Kidney (tissue), 13 donors: ENCODE measurements at regions not wholly inside any gene's neighbourhood (a gene's known extent, or its start where the extent isn't known, plus 50 kb on each side); places are given as distances from the start of the nearest gene placed in this dataset.

Experiments
- DNase-seq, 5 donors: peaks; one replicate each; pipeline ENCODE4 v3.0.0-alpha.2; 2013 to 2020
- FAIRE-seq: peaks from 2 replicates; lab custom pipeline; 2012; peaks lifted over from hg19 to GRCh38; lab: Jason Lieb, UNC
- H3K27ac ChIP-seq, 2 donors: one replicate each; pipeline ENCODE4 v1.7.0; 2013; ENCODE audit warnings: low read depth in 2 of 2, low read length in 2 of 2, inconsistent platforms in 1 of 2
- H3K27me3 ChIP-seq: one replicate; pipeline ENCODE4 v1.7.1; 2013; ENCODE audit warnings: low read length, inconsistent platforms; ENCODE audit not compliant: control insufficient read depth, insufficient read depth
- H3K36me3 ChIP-seq, 3 donors: one replicate each; pipeline versions ENCODE4 v1.7.0 to v1.7.1; 2013; ENCODE audit warnings: low read length in 3 of 3, control low read depth in 1 of 3, inconsistent platforms in 1 of 3; ENCODE audit not compliant: insufficient read depth in 3 of 3, control insufficient read depth in 2 of 3
- H3K4me1 ChIP-seq, 3 donors: one replicate each; pipeline versions ENCODE4 v1.7.0 to v1.7.1; 2013; ENCODE audit warnings: low read length in 3 of 3, inconsistent platforms in 1 of 3, low read depth in 1 of 3; ENCODE audit not compliant: control insufficient read depth in 2 of 3, insufficient read depth in 2 of 3
- H3K4me3 ChIP-seq, 3 donors: one replicate each; pipeline versions ENCODE4 v1.7.0 to v1.8.1; 2013; ENCODE audit warnings: low read length in 3 of 3, control low read depth in 1 of 3, inconsistent platforms in 1 of 3
- H3K9ac ChIP-seq, 3 donors: one replicate each; pipeline versions ENCODE4 v1.7.0 to v1.7.1; 2013; ENCODE audit warnings: low read length in 3 of 3, control low read depth in 1 of 3, inconsistent platforms in 1 of 3
- H3K9me3 ChIP-seq, 3 donors: one replicate each; pipeline versions ENCODE4 v1.7.0 to v1.7.1; 2013; ENCODE audit warnings: low read length in 3 of 3, control low read depth in 1 of 3, inconsistent platforms in 1 of 3; ENCODE audit not compliant: control insufficient read depth in 2 of 3, insufficient read depth in 1 of 3
- CTCF ChIP-seq: IDR thresholded peaks from 3 replicates; pipeline ENCODE4 v1.5.1; 2012; ENCODE audit warnings: mild to moderate bottlenecking, moderate library complexity, borderline replicate concordance; ENCODE audit not compliant: insufficient read depth; ENCODE audit errors: extremely low read depth
- intact Hi-C: fragments of 100-400 bp; cut with DNase I; formaldehyde crosslinking; loops from one replicate; pipeline ENCODE4 v1.11.1; 2022
- donor health status: control.
- donor health status: control.
- donor health status: control.
- donor health status: control.
- donor health status: control.
- donor health status: DM: yes; HTN: yes; CAD: no.
- donor health status: Normal renal cell carcinoma (clear cell type).

- Histone ChIP-seq H3K9me3 (peaks cover 0 to 7% (median 0%) of the 10 kb centered on the region in 3 donors), H3K9ac (no peak overlapping the region), H3K4me1 (no peaks in the 10 kb centered on the region), H3K27me3 (no peaks in the 10 kb centered on the region), H3K36me3 (no peaks in the 10 kb centered on the region), H3K27ac (no peak overlapping the region), H3K4me3 (no peak overlapping the region)
- TF ChIP-seq CTCF: no peak
- DNase-seq: no peak
- intact Hi-C loops: no loop called here
- no peak for FAIRE-seq
Measured at GRCh38 chr11:13120691-13121090, 111.6 kb downstream of the RASSF10 start.

GRCh38 chr11:13126430-13126829, 117.3 kb downstream of the RASSF10 start:
- no peak for TF ChIP-seq CTCF
- Histone ChIP-seq H3K27me3 (no peaks in the 10 kb centered on the region), H3K9me3 (peaks cover 0 to 7% (median 0%) of the 10 kb centered on the region in 3 donors), H3K36me3 (no peaks in the 10 kb centered on the region), H3K9ac (peak overlapping the region in 1 of 3 donors; percentile 1), H3K4me3 (peak overlapping the region in 1 of 3 donors; percentile 23), H3K27ac (peak overlapping the region in 1 of 2 donors; percentile 64), H3K4me1 (peaks cover 0 to 8% (median 0%) of the 10 kb centered on the region in 3 donors)
- intact Hi-C loops: no loop called here
- peak in 4 of 5 donors; percentile 82 to 96 (median 90) for DNase-seq
- peak; percentile 56 for FAIRE-seq

GRCh38 chr11:13127161-13127560, 118.0 kb downstream of the RASSF10 start:
- DNase-seq (no peak), FAIRE-seq (no peak)
- H3K4me1 ChIP-seq: peaks cover 0 to 8% (median 0%) of the 10 kb centered on the region in 3 donors
- H3K4me3 ChIP-seq: no peak overlapping the region
- intact Hi-C loops: no loop called here
- peak overlapping the region in 1 of 2 donors; percentile 40 for H3K27ac ChIP-seq
- H3K9ac ChIP-seq: no peak overlapping the region
- H3K27me3 ChIP-seq: no peaks in the 10 kb centered on the region
- no peaks in the 10 kb centered on the region for H3K36me3 ChIP-seq
- H3K9me3 ChIP-seq: peaks cover 0 to 7% (median 0%) of the 10 kb centered on the region in 3 donors
- no peak for TF ChIP-seq CTCF

- no peak overlapping the region for H3K4me3 ChIP-seq
- intact Hi-C loops: no loop called here
- no peak for FAIRE-seq
- TF ChIP-seq CTCF: no peak
- DNase-seq: no peak
- H3K4me1 ChIP-seq: peaks cover 0 to 8% (median 0%) of the 10 kb centered on the region in 3 donors
- H3K27me3 ChIP-seq: no peaks in the 10 kb centered on the region
- H3K27ac ChIP-seq: no peak overlapping the region
- H3K36me3 ChIP-seq: no peaks in the 10 kb centered on the region
- H3K9me3 ChIP-seq: no peaks in the 10 kb centered on the region
- no peak overlapping the region for H3K9ac ChIP-seq
Measured at GRCh38 chr11:13128354-13128753, 119.2 kb downstream of the RASSF10 start.
